K562 (cell line): ENCODE measurements at regions not wholly inside any gene's neighbourhood (a gene's known extent, or its start where the extent isn't known, plus 50 kb on each side); places are given as distances from the start of the nearest gene placed in this dataset.

Experiments used
- ATAC-seq: fragments of 200-7000 bp; cut with Tn5 transposase; 3 replicates; pipeline ENCODE4 v1.9.1; 2020; ENCODE audit warnings: moderate library complexity
- BruUV-seq: library from RNA; stranded (reverse); fragments of 400-500 nt; replicated peaks from 2 replicates; lab custom pipeline; 2021; lab: Mats Ljungman, UMichigan
- CTCF ChIA-PET: fragments of 300-600 bp; formaldehyde crosslinking; extraction: SDS; loops from one replicate; lab custom pipeline; 2021; ENCODE audit warnings: low intra/inter-chr PET ratio; lab: Yijun Ruan, JAX
- POLR2A ChIA-PET: fragments of 300-600, 350-650 bp; sonication (Branson Sonifier 250); formaldehyde crosslinking; extraction: SDS; loops from one replicate; lab custom pipeline; 2021; ENCODE audit warnings: antibody characterized with exemption, inconsistent platforms; lab: Yijun Ruan, JAX
- DNase-seq, 4 experiments: peaks; one replicate each; pipeline versions ENCODE4 v3.0.0 to v3.0.0-alpha.2; 2011 to 2018; ENCODE audit warnings: low spot score in 3 of 4, mixed read lengths in 3 of 4; ENCODE audit errors: extremely low read depth in 1 of 4
- FAIRE-seq: peaks from 2 replicates; lab custom pipeline; 2011; peaks lifted over from hg19 to GRCh38; lab: Jason Lieb, UNC
- H2AFZ ChIP-seq: 2 replicates; pipeline ENCODE4 v1.6.0; 2011; ENCODE audit warnings: low read depth, low read length, control low read depth, inconsistent platforms
- H3K27ac ChIP-seq: fragments of 200-600 bp; 3 replicates; pipeline ENCODE4 v1.8.0; 2011; ENCODE audit warnings: low read depth, mild to moderate bottlenecking, control low read depth, inconsistent platforms, low read length, moderate library complexity, mixed read lengths; ENCODE audit errors: extremely low read depth
- H3K27me3 ChIP-seq, 2 experiments: fragments of 300-600 bp in 1 of 2; 2 replicates in 1 of 2; 3 replicates in 1 of 2; pipeline versions ENCODE4 v1.6.0 to v1.8.0; 2011; ENCODE audit warnings: inconsistent platforms in 2 of 2, low read length in 2 of 2, mild to moderate bottlenecking in 1 of 2, mixed read lengths in 1 of 2, moderate library complexity in 1 of 2; ENCODE audit not compliant: control insufficient read depth in 2 of 2, insufficient read depth in 2 of 2
- H3K36me3 ChIP-seq: fragments of 300-600 bp; 3 replicates; pipeline ENCODE4 v1.8.0; 2011; ENCODE audit warnings: mild to moderate bottlenecking, low read length, inconsistent platforms; ENCODE audit not compliant: control insufficient read depth, insufficient read depth
- H3K4me1 ChIP-seq, 2 experiments: fragments of 200-600 bp in 1 of 2; replicated peaks in 1 of 2; 2 replicates in 1 of 2; 3 replicates in 1 of 2; pipeline versions ENCODE4 v1.5.1 to v1.8.0; 2011; ENCODE audit warnings: inconsistent platforms in 2 of 2, low read length in 2 of 2, mild to moderate bottlenecking in 1 of 2, mixed read lengths in 1 of 2, moderate library complexity in 1 of 2; ENCODE audit not compliant: control insufficient read depth in 2 of 2, insufficient read depth in 2 of 2
- H3K4me2 ChIP-seq: 2 replicates; pipeline ENCODE4 v1.6.1; 2011; ENCODE audit warnings: low read length, control low read depth, inconsistent platforms, mixed read lengths; ENCODE audit not compliant: insufficient read depth
- H3K4me3 ChIP-seq: fragments of 200-600 bp; sonication (generic), shearing (Covaris generic); 2 replicates; pipeline ENCODE4 v1.5.1; 2016; ENCODE audit warnings: control low read depth, inconsistent platforms
- H3K79me2 ChIP-seq: fragments of 200-600 bp; 3 replicates; pipeline ENCODE4 v1.8.0; 2011; ENCODE audit warnings: low read length, inconsistent platforms; ENCODE audit not compliant: control insufficient read depth, insufficient read depth
- H3K9ac ChIP-seq, 2 experiments: 2 replicates each; pipeline versions ENCODE4 v1.6.0 to v1.6.1; 2011; ENCODE audit warnings: low read depth in 2 of 2, low read length in 2 of 2, control low read depth in 1 of 2, inconsistent platforms in 1 of 2, mild to moderate bottlenecking in 1 of 2, mixed read lengths in 1 of 2; ENCODE audit not compliant: insufficient read depth in 1 of 2
- H3K9me1 ChIP-seq: one replicate; pipeline ENCODE4 v1.6.0; 2011; ENCODE audit warnings: inconsistent platforms, mild to moderate bottlenecking, low read length, moderate library complexity; ENCODE audit not compliant: control insufficient read depth, insufficient read depth
- H3K9me3 ChIP-seq: replicated peaks from 2 replicates; pipeline ENCODE4 v1.5.1; 2011; ENCODE audit warnings: low read depth, low read length, inconsistent platforms; ENCODE audit not compliant: control insufficient read depth, insufficient read depth
- H4K20me1 ChIP-seq: replicated peaks from 2 replicates; pipeline ENCODE4 v1.6.1; 2011; ENCODE audit warnings: low read length, inconsistent platforms, mixed read lengths; ENCODE audit not compliant: control insufficient read depth, insufficient read depth
- ATF2 ChIP-seq: sonication (generic); formaldehyde crosslinking; IDR thresholded peaks from 2 replicates; pipeline ENCODE4 v1.8.1; 2022; ENCODE audit warnings: missing genetic modification reagents
- BRD4 ChIP-seq: fragments of 200-600 bp; sonication (generic); IDR thresholded peaks from 2 replicates; pipeline ENCODE4 v1.6.1; 2017; ENCODE audit warnings: inconsistent platforms
- DPF2 ChIP-seq: fragments of 450-650 bp; IDR thresholded peaks from 2 replicates; pipeline ENCODE4 v1.6.1; 2016
- FOXK1 ChIP-seq: sonication (generic); formaldehyde crosslinking; IDR thresholded peaks from 2 replicates; pipeline ENCODE4 v1.8.0; 2022; ENCODE audit warnings: missing genetic modification reagents, mild to moderate bottlenecking, borderline replicate concordance
- MEIS2 ChIP-seq: fragments of 450-650 bp; IDR thresholded peaks from 2 replicates; pipeline ENCODE4 v1.6.1; 2014; ENCODE audit warnings: mild to moderate bottlenecking; ENCODE audit not compliant: partially characterized antibody
- PBX2 ChIP-seq, 2 experiments: IDR thresholded peaks in 1 of 2; conservative IDR thresholded peaks in 1 of 2; 2 replicates each; pipeline ENCODE4 v1.6.1; 2016; ENCODE audit warnings: low read depth in 2 of 2, mild to moderate bottlenecking in 1 of 2, missing compliant biosample characterization in 1 of 2, missing genetic modification characterization in 1 of 2, moderate library complexity in 1 of 2
- SPI1 ChIP-seq: IDR thresholded peaks from 2 replicates; pipeline ENCODE4 v1.6.1; 2011; ENCODE audit warnings: low read depth, low read length, control low read depth, borderline replicate concordance
- TFAP4 ChIP-seq: sonication (generic); formaldehyde crosslinking; IDR thresholded peaks from 2 replicates; pipeline ENCODE4 v1.8.0; 2022; ENCODE audit warnings: missing genetic modification reagents, mild to moderate bottlenecking, moderate library complexity, borderline replicate concordance
- ZNF12 ChIP-seq: sonication (generic); formaldehyde crosslinking; IDR thresholded peaks from 2 replicates; pipeline ENCODE4 v1.4.0; 2020; ENCODE audit warnings: mild to moderate bottlenecking, missing genetic modification reagents
- ZNF143 ChIP-seq: sonication (generic); formaldehyde crosslinking; IDR thresholded peaks from 2 replicates; pipeline ENCODE4 v1.9.0; 2022; ENCODE audit warnings: mild to moderate bottlenecking, missing genetic modification reagents
- ZNF586 ChIP-seq: fragments of 450-650 bp; formaldehyde crosslinking; conservative IDR thresholded peaks from 2 replicates; pipeline ENCODE4 v1.4.0; 2020; ENCODE audit warnings: mild to moderate bottlenecking, moderate library complexity
- WGBS: fragments of 100-300 bp; shearing (Covaris generic); methylation state at CpG from one replicate; pipeline ENCODE4 v1.1.6; 2016; ENCODE audit warnings: low coverage, mixed read lengths; ENCODE audit not compliant: insufficient coverage; ENCODE audit errors: missing lambda C conversion rate; 5-methylcytosine and 5-hydroxymethylcytosine counted together
- in situ Hi-C: fragments of 300-500 bp; cut with MboI; formaldehyde crosslinking; loops from 4 replicates; pipeline ENCODE4 v1.15.0; 2018; ENCODE audit warnings: inconsistent platforms, mixed read lengths
- intact Hi-C: fragments of 100-400 bp; cut with micrococcal nuclease; formaldehyde crosslinking; loops from 2 replicates; pipeline ENCODE4 v1.14.2; 2022

- WGBS, result 0% methylated on average over 2 of the region's 2 CpGs
- H3K9me1 ChIP-seq, result no peaks in the 10 kb centered on the region
- no peak overlapping the region for H3K27ac ChIP-seq
- no peak overlapping the region for H3K9ac ChIP-seq
- no TSS peak for BruUV-seq
- intact Hi-C loops (no loop called here), in situ Hi-C loops (no loop called here)
- no peaks in the 10 kb centered on the region for H3K36me3 ChIP-seq
- POLR2A ChIA-PET, result interaction anchor here (1.0 to 1.1 kb wide), 2 partner anchors 592 to 701 kb away, joined by 3 read pairs; no protein-coding TSS in a partner anchor
- H3K4me2 ChIP-seq, result no peak overlapping the region
- H2AFZ ChIP-seq, result no peak overlapping the region
- no peak for DNase-seq
- no peaks in the 10 kb centered on the region for H3K4me1 ChIP-seq
- H3K79me2 ChIP-seq, result no peaks in the 10 kb centered on the region
- FAIRE-seq, result no peak
- ATAC-seq, result no peak
- H3K9me3 ChIP-seq, result no peaks in the 10 kb centered on the region
- no peak overlapping the region for H3K4me3 ChIP-seq
- peaks cover 15 to 27% of the 10 kb centered on the region in 2 experiments; a peak in 3 of 5 replicates for H3K27me3 ChIP-seq
- H4K20me1 ChIP-seq, result no peaks in the 10 kb centered on the region; the same call in 1 of the 2 replicates
- CTCF ChIA-PET, result no interaction called here
- TF ChIP-seq MEIS2 (no peak), TFAP4 (CRISPR knock-in tag) (no peak), ZNF143 (no peak), PBX2 (CRISPR knock-in tag; IDR thresholded peaks at IDR 0.05; ENCODE audit: low read depth) (no peak), PBX2 (tag; conservative IDR thresholded peaks at IDR 0.05; ENCODE audit: low read depth) (no peak), DPF2 (no peak), ZNF586 (CRISPR knock-in tag) (no peak), ZNF12 (CRISPR knock-in tag) (no peak), FOXK1 (CRISPR knock-in tag) (no peak), BRD4 (no peak), ATF2 (no peak), SPI1 (no peak)
Measured at GRCh38 chr1:175851749-175852148, 108.4 kb upstream of the TNR start.
